Transverse colon (tissue), 4 donors: ENCODE measurements at regions not wholly inside any gene's neighbourhood (a gene's known extent, or its start where the extent isn't known, plus 50 kb on each side); places are given as distances from the start of the nearest gene placed in this dataset.

Source experiments
- DNase-seq: peaks from one replicate; pipeline ENCODE4 v3.0.0-alpha.2; 2019
- H3K27ac ChIP-seq, 4 donors: fragments of 200-600 bp; sonication (generic); 2 replicates each; pipeline ENCODE4 v1.5.1; 2016 to 2018; ENCODE audit warnings: inconsistent platforms in 4 of 4
- H3K27me3 ChIP-seq: fragments of 200-600 bp; sonication (generic); 2 replicates; pipeline ENCODE4 v1.5.1; 2017; ENCODE audit warnings: inconsistent platforms
- H3K36me3 ChIP-seq, 4 donors: fragments of 200-600 bp; sonication (generic); 2 replicates each; pipeline ENCODE4 v1.5.1; 2017 to 2019; ENCODE audit warnings: inconsistent platforms in 4 of 4
- H3K4me1 ChIP-seq, 4 donors: fragments of 200-600 bp; sonication (generic); 2 replicates each; pipeline ENCODE4 v1.5.1; 2017 to 2020; ENCODE audit warnings: inconsistent platforms in 4 of 4
- H3K4me3 ChIP-seq, 4 donors: fragments of 200-600 bp; sonication (generic); 1 replicate in 1 of 4; 2 replicates in 3 of 4; pipeline versions ENCODE4 v1.5.1 to v1.6.1; 2017 to 2019; ENCODE audit warnings: inconsistent platforms in 4 of 4
- H3K9me3 ChIP-seq, 2 donors: fragments of 200-600 bp; sonication (generic); 2 replicates each; pipeline ENCODE4 v1.5.1; 2017 to 2019; ENCODE audit warnings: inconsistent platforms in 2 of 2
- EP300 ChIP-seq: sonication (generic); formaldehyde crosslinking; IDR thresholded peaks from one replicate; pipeline ENCODE4 v1.6.1; 2017; ENCODE audit warnings: antibody characterized with exemption, low read depth
- POLR2A ChIP-seq: fragments of 450-650 bp; IDR thresholded peaks from one replicate; pipeline ENCODE4 v1.6.1; 2016; ENCODE audit warnings: antibody characterized with exemption, mild to moderate bottlenecking, moderate library complexity
- POLR2AphosphoS5 ChIP-seq, 3 donors: sonication (generic); formaldehyde crosslinking; IDR thresholded peaks; one replicate each; pipeline ENCODE4 v1.6.1; 2016; ENCODE audit warnings: antibody characterized with exemption in 3 of 3
- WGBS, 2 donors: methylation state at CpG; one replicate each; pipeline ENCODE4 v1.1.5; 2018; ENCODE audit warnings: low coverage in 1 of 2; 5-methylcytosine and 5-hydroxymethylcytosine counted together
- in situ Hi-C, 4 donors: fragments of 200-750 bp; cut with MboI; loops; one replicate each; pipeline versions ENCODE4 v1.15.0 to v1.15.1; 2017; ENCODE audit warnings: low sequenced_read_pairs in 3 of 4, low pct_ligation_motif_present in 1 of 4, low pct_unique_long_range_greater_than_20kb in 1 of 4
- intact Hi-C: fragments of 100-400 bp; cut with DNase I; formaldehyde crosslinking; loops from one replicate; pipeline ENCODE4 v1.15.1; 2023; ENCODE audit warnings: low total_unique reads
- TF ChIP-seq, protein P1 (sequence below), 5 experiments: fragments of 200-600 bp in 3 of 5; fragments of 450-650 bp in 2 of 5; sonication (generic) in 3 of 5; IDR thresholded peaks; 1 replicate in 2 of 5; 2 replicates in 3 of 5; pipeline ENCODE4 v1.5.1; 2016 to 2017; ENCODE audit warnings: antibody characterized with exemption in 5 of 5, inconsistent platforms in 3 of 5, mild to moderate bottlenecking in 2 of 5, moderate library complexity in 1 of 5

DNA sequence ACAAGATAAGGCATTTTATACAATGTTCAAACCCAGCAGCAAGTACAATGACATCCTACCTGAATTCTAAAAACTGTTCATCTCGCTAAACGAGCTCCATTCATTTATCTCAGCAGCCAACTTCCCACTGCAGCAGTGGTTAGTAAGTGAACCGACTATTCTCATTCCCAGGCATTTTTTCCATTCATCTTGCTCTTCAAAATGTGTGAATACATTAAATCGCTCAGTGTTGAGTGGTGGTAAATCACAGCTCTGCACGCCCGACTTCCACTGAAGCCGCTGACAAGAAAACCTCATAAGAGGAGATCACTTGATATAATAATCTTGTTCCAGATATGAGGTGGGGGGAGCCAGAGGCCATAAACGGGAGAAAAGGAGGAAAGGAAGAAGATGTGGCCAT, 746.2 kb upstream of the USP15 start:
- Histone ChIP-seq H3K27me3 (no peaks in the 10 kb centered on the region), H3K36me3 (no peaks in the 10 kb centered on the region), H3K9me3 (no peaks in the 10 kb centered on the region), H3K4me1 (no peaks in the 10 kb centered on the region), H3K4me3 (no peak overlapping the region), H3K27ac (no peak overlapping the region)
- TF ChIP-seq EP300 (no peak), POLR2AphosphoS5 (IDR thresholded peaks at IDR 0.05) (no peak), POLR2A (no peak)
- TF ChIP-seq, protein P1, sequence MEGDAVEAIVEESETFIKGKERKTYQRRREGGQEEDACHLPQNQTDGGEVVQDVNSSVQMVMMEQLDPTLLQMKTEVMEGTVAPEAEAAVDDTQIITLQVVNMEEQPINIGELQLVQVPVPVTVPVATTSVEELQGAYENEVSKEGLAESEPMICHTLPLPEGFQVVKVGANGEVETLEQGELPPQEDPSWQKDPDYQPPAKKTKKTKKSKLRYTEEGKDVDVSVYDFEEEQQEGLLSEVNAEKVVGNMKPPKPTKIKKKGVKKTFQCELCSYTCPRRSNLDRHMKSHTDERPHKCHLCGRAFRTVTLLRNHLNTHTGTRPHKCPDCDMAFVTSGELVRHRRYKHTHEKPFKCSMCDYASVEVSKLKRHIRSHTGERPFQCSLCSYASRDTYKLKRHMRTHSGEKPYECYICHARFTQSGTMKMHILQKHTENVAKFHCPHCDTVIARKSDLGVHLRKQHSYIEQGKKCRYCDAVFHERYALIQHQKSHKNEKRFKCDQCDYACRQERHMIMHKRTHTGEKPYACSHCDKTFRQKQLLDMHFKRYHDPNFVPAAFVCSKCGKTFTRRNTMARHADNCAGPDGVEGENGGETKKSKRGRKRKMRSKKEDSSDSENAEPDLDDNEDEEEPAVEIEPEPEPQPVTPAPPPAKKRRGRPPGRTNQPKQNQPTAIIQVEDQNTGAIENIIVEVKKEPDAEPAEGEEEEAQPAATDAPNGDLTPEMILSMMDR (IDR thresholded peaks at IDR 0.05): no peak
- no peak for DNase-seq
- intact Hi-C loops: no loop called here
- in situ Hi-C loops: no loop called here
- WGBS, 2 donors: 11 to 82% methylated on average over 1 to 8 of the region's 8 CpGs

DNA sequence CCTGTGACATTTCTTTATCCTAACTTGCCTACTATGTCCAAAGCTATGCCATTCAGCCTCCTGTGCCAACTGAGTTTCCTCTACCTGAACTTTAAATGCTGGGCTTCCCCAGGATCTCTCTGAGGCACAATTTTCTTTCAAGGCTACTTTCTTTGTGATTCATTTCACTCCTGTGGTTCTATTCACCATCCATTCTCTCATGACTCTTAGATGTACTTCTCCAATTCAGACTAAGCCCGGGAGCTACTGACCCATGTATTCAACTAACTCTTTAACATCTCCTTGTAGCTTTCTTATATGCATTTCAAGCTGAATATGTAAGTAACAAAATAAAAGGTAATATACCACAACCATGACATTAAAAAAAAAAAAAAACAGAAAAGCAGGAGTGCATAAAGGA, 738.9 kb upstream of the USP15 start:
- in situ Hi-C loops: no loop called here
- H3K9me3 ChIP-seq: no peaks in the 10 kb centered on the region
- intact Hi-C loops: no loop called here

DNA sequence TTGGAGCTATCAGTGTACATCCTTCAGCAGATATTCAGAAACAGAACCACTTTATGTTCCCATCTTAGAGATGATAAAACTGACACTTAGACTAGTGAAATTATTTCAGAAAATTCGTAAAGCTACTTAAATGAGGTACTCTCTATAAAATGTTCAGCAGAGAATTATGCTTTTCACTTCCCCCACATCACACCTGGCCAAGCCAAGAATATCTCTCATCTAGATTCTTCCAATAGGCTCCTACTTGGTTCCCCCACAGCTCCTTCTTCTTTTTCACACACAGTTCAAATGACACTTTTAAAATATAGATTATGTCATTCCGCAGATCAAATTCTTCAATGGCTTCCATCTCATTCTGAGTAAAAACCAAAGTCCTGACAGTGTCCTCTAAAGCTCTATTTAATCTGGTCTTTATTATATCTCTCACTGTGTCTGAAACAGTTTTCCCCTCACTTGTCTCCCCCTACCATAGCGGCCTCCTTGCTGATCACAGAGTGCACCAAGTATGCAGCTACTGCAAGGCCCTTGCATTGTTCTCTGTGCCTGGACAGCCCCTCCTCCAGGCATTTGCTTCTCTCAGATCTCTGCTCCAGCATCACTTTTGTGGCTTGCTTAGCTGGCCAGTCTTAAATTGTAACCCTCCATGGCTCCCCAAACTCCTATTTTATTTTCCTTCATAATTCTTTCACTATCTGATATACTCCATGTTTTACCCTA, 736.8 kb upstream of the USP15 start:
- H3K9me3 ChIP-seq: no peaks in the 10 kb centered on the region
- no peak overlapping the region for H3K27ac ChIP-seq
- in situ Hi-C loops (no loop called here), intact Hi-C loops (no loop called here)
- H3K4me1 ChIP-seq: no peaks in the 10 kb centered on the region
- TF ChIP-seq, protein P1 (IDR thresholded peaks at IDR 0.05): no peak
- no peak for TF ChIP-seq POLR2A
- no peak for TF ChIP-seq POLR2AphosphoS5 (IDR thresholded peaks at IDR 0.05)
- TF ChIP-seq EP300: no peak
- no peak for DNase-seq
- no peaks in the 10 kb centered on the region for H3K36me3 ChIP-seq
- no peaks in the 10 kb centered on the region for H3K27me3 ChIP-seq
- WGBS, 2 donors: 82% methylated on average over 3 of the region's 3 CpGs
- no peak overlapping the region for H3K4me3 ChIP-seq

More for the DNA sequence above, 738.9 kb upstream of the USP15 start:
- Histone ChIP-seq H3K4me1 (no peaks in the 10 kb centered on the region), H3K4me3 (no peak overlapping the region), H3K27ac (no peak overlapping the region), H3K36me3 (no peaks in the 10 kb centered on the region), H3K27me3 (no peaks in the 10 kb centered on the region)
- TF ChIP-seq, protein P1 (IDR thresholded peaks at IDR 0.05): no peak
- no peak for TF ChIP-seq EP300
- TF ChIP-seq POLR2AphosphoS5 (IDR thresholded peaks at IDR 0.05): no peak
- 56 to 60% methylated on average over 1 of the region's 1 CpG for WGBS, 2 donors
- DNase-seq: no peak

DNA sequence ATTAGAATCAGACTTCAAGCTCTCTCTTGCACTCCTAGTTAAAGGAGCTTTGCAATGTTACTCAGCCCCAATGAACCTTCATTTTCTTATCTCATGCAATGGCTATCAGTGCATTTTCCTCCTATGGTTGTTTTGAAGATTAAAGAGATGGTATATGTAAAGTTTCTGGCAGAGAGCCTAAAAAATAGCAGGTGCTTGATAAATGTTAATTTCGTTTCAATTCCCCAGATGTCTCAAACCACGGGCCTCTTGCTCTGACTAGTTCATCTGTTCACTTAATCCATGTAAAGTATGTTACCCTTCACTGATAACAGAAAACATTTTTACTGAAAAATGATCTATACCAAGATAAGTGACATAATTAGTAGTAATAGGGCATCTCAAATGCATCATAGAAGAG, 735.4 kb upstream of the USP15 start:
- H3K9me3 ChIP-seq: no peaks in the 10 kb centered on the region
- no peak overlapping the region for H3K4me3 ChIP-seq
- intact Hi-C loops: no loop called here
- 49 to 57% methylated on average over 2 of the region's 2 CpGs for WGBS, 2 donors
- H3K4me1 ChIP-seq: no peaks in the 10 kb centered on the region
- H3K27ac ChIP-seq: no peak overlapping the region
- H3K36me3 ChIP-seq: no peaks in the 10 kb centered on the region
- in situ Hi-C loops: no loop called here
- TF ChIP-seq EP300: no peak
- no peak for TF ChIP-seq POLR2A
- TF ChIP-seq POLR2AphosphoS5 (IDR thresholded peaks at IDR 0.05): no peak
- TF ChIP-seq, protein P1 (IDR thresholded peaks at IDR 0.05): no peak
- DNase-seq: no peak
- H3K27me3 ChIP-seq: no peaks in the 10 kb centered on the region
